ENCODE measurements at regions not wholly inside any gene's neighbourhood (a gene's known extent, or its start where the extent isn't known, plus 50 kb on each side); places are given as distances from the start of the nearest gene placed in this dataset.

DNA sequence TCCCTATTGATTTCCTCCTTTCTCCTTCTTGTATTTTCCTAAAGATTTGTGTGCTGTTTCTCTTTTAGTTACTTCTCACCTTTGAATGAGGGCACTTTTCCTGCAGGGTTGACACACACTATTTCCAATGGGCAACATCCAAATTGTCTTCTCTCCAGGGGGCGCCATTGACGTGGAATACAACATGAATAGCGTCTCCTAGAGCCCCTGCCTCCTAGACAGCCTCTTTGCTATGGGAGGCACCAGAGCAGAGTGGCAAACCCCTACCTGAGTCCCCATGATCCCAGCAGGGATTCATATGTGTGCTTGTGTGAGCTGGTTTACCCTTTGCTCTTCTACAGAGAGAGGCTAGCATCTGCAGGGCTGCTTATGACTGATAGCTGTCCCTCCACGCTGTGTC is 61.3 kb upstream of the ITSN2 start:
- peak; percentile 67 for TF ChIP-seq RAD21 (IDR thresholded peaks at IDR 0.05; ENCODE audit: low read length)
- no peak for TF ChIP-seq CEBPB (IDR thresholded peaks at IDR 0.05; ENCODE audit: low read depth, low read length)
- TF ChIP-seq POLR2A (IDR thresholded peaks at IDR 0.05; ENCODE audit: low read depth, low read length) = no peak
- TF ChIP-seq, protein P1, sequence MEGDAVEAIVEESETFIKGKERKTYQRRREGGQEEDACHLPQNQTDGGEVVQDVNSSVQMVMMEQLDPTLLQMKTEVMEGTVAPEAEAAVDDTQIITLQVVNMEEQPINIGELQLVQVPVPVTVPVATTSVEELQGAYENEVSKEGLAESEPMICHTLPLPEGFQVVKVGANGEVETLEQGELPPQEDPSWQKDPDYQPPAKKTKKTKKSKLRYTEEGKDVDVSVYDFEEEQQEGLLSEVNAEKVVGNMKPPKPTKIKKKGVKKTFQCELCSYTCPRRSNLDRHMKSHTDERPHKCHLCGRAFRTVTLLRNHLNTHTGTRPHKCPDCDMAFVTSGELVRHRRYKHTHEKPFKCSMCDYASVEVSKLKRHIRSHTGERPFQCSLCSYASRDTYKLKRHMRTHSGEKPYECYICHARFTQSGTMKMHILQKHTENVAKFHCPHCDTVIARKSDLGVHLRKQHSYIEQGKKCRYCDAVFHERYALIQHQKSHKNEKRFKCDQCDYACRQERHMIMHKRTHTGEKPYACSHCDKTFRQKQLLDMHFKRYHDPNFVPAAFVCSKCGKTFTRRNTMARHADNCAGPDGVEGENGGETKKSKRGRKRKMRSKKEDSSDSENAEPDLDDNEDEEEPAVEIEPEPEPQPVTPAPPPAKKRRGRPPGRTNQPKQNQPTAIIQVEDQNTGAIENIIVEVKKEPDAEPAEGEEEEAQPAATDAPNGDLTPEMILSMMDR (conservative IDR thresholded peaks at IDR 0.05; ENCODE audit: low read depth, low read length) = peak; percentile 55
- TF ChIP-seq, protein P2, sequence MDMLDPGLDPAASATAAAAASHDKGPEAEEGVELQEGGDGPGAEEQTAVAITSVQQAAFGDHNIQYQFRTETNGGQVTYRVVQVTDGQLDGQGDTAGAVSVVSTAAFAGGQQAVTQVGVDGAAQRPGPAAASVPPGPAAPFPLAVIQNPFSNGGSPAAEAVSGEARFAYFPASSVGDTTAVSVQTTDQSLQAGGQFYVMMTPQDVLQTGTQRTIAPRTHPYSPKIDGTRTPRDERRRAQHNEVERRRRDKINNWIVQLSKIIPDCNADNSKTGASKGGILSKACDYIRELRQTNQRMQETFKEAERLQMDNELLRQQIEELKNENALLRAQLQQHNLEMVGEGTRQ (IDR thresholded peaks at IDR 0.05; ENCODE audit: low read depth, low read length) = no peak
- TF ChIP-seq, protein P3, sequence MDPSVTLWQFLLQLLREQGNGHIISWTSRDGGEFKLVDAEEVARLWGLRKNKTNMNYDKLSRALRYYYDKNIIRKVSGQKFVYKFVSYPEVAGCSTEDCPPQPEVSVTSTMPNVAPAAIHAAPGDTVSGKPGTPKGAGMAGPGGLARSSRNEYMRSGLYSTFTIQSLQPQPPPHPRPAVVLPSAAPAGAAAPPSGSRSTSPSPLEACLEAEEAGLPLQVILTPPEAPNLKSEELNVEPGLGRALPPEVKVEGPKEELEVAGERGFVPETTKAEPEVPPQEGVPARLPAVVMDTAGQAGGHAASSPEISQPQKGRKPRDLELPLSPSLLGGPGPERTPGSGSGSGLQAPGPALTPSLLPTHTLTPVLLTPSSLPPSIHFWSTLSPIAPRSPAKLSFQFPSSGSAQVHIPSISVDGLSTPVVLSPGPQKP (IDR thresholded peaks at IDR 0.05; ENCODE audit: borderline replicate concordance, low read depth, low read length) = no peak
- no peak for TF ChIP-seq FOS (IDR thresholded peaks at IDR 0.05; ENCODE audit: low read depth, low read length)
- TF ChIP-seq SMC3 (IDR thresholded peaks at IDR 0.05; ENCODE audit: low read depth, low read length) = peak; percentile 64
- intact Hi-C loops (cut with micrococcal nuclease) = loop anchor here (1.0 to 5.0 kb wide), 3 partner anchors 71 to 406 kb away; partner anchors contain the start of gene NCOA1
- H3K18ac ChIP-seq (ENCODE audit: low read depth, low read length) = no peak overlapping the region
- POLR2A ChIA-PET (ENCODE audit: unreplicated experiment) = no interaction called here
- H3K79me1 ChIP-seq (ENCODE audit: low read depth in 1 of 2, low read length in 2 of 2) = no peaks in the 10 kb centered on the region
- H3K36me3 ChIP-seq (ENCODE audit: control insufficient read depth, insufficient read depth, low read length) = no peaks in the 10 kb centered on the region
- H3K4me1 ChIP-seq (ENCODE audit: control insufficient read depth, insufficient read depth, low read length) = no peaks in the 10 kb centered on the region
- H3K9ac ChIP-seq (ENCODE audit: low read depth, low read length) = no peak overlapping the region
- H3K27ac ChIP-seq (ENCODE audit: insufficient read depth, low read length) = no peak overlapping the region
- no peak overlapping the region for H4K91ac ChIP-seq (ENCODE audit: insufficient read depth, low read depth, low read length)
- no peak overlapping the region for H2BK15ac ChIP-seq (ENCODE audit: low read depth, low read length)
- no peak overlapping the region for H3K4me2 ChIP-seq (ENCODE audit: low read depth, low read length)
- H3K9me3 ChIP-seq (ENCODE audit: control insufficient read depth, insufficient read depth, low read length) = no peaks in the 10 kb centered on the region
- CTCF ChIA-PET = interaction anchor here (1.1 to 1.5 kb wide), 2 partner anchors 12 to 402 kb away, joined by 3 to 5 read pairs; no protein-coding TSS in a partner anchor
- no peak overlapping the region for H4K5ac ChIP-seq (ENCODE audit: low read depth, low read length)
- in situ Hi-C loops (cut with MboI; ENCODE audit: low sequenced_read_pairs) = loop anchor here (25.0 kb wide), 1 partner anchor 716 kb away; no protein-coding TSS in a partner anchor
- H2BK120ac ChIP-seq (ENCODE audit: low read depth, low read length) = no peak overlapping the region
- H3K4me3 ChIP-seq (ENCODE audit: insufficient read depth, low read depth, low read length) = no peak overlapping the region
- no peaks in the 10 kb centered on the region for H4K20me1 ChIP-seq (ENCODE audit: insufficient read depth, low read length)
- no peak overlapping the region for H3K4ac ChIP-seq (ENCODE audit: low read depth, low read length)
- no CpG with 5 or more reads among the region's 4 CpGs for WGBS, 2 experiments (ENCODE audit: extremely low coverage in 2 of 2, insufficient read length in 1 of 2)
- no TSS peak for BruUV-seq (replicated peaks)
- peak; percentile 24 for DNase-seq
- peak overlapping the region; percentile 78 for H2AK9ac ChIP-seq (replicated peaks; ENCODE audit: low read depth, low read length, poor library complexity)
- dilution Hi-C loops (cut with HindIII; ENCODE audit: low sequenced_read_pairs, unreplicated experiment) = no loop called here
- H3K14ac ChIP-seq (replicated peaks; ENCODE audit: low read depth, low read length) = no peak overlapping the region
- H4K8ac ChIP-seq (ENCODE audit: low read depth in 2 of 2, low read length in 2 of 2) = no peak overlapping the region
- H2AFZ ChIP-seq (replicated peaks; ENCODE audit: low read length, poor library complexity) = peak overlapping the region; percentile 16
- ATAC-seq (ENCODE audit: low read depth) = peak; percentile 74
- H3K27me3 ChIP-seq (ENCODE audit: control insufficient read depth, insufficient read depth, low read length) = peaks cover 7% of the 10 kb centered on the region
- H3K23ac ChIP-seq (ENCODE audit: low read depth, low read length) = no peak overlapping the region
- H2AK5ac ChIP-seq (ENCODE audit: low read depth, low read length) = no peak overlapping the region
- no peak overlapping the region for H3K56ac ChIP-seq (ENCODE audit: extremely low read depth, insufficient read depth, low read length)
- H3K9me1 ChIP-seq (ENCODE audit: insufficient read depth, low read length) = no peaks in the 10 kb centered on the region
- no peak overlapping the region for H2BK5ac ChIP-seq (ENCODE audit: low read depth, low read length, poor library complexity, severe bottlenecking)
- H2BK20ac ChIP-seq (ENCODE audit: low read depth, low read length) = no peak overlapping the region

Measured in IMR-90 (cell line).